C1 segment of cervical spinal cord (tissue), 14 donors: ENCODE measurements at regions not wholly inside any gene's neighbourhood (a gene's known extent, or its start where the extent isn't known, plus 50 kb on each side); places are given as distances from the start of the nearest gene placed in this dataset.

Source experiments
- DNase-seq, 14 donors: peaks; one replicate each; lab custom pipeline; 2025; lab: John Stamatoyannopoulos, UW

DNA sequence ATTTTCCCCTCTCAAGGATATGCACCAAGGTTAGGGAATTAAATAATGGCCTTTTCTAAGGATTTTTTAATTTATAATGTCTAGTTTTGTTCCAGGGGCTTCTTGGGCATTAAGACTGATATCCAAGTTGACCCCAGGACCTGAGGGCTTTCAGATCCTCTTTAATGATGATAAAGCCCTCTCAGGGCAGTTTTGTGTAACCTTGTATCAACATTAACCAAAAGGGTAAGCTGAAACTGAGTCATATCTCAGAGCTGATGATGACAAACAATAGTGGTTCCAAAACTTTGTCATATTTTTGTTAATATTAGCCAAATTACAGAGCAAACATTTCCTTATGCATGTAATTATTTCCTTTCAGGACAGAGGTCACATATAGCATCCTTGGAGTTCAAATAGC lies 309.4 kb upstream of the MAN1A1 start:
- no peak for DNase-seq

DNA sequence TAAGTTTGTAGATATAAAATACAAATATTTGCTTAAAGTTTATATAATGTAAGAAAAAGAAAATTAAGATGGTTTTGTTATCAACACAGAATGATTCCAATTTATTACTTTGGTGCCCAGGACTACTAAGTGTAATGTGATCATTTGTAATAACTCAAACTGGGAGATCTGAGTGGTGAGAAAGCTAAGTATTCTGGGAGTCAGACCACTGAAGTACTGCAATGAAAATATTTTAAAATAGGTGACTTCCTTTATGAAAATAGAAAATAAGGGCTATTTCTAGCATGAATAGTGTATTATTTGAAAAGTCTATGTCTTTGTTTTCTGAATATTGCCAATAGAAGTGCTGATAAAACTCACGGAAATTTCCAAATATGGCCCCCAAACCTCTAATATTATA lies 305.6 kb upstream of the MAN1A1 start:
- no peak for DNase-seq

DNA sequence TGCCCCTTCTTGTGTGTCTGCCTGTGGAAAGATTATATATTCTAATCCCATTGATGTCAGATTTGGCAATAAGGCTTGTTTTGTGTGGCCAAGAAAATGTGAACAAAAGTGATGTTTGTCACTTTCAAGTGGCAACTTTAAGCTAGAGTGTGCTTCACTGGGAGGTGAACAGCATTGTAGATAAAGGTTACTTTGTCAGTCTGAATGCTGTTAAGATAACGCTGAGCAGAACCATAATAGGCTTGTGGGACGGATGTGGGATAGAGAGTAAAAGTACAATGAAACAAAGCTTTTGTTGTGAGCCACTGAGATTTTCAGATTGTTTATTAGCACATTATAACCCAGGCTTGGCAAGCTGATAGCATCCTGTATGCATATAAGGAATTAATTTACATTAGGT lies 303.8 kb upstream of the MAN1A1 start:
- DNase-seq, result no peak

DNA sequence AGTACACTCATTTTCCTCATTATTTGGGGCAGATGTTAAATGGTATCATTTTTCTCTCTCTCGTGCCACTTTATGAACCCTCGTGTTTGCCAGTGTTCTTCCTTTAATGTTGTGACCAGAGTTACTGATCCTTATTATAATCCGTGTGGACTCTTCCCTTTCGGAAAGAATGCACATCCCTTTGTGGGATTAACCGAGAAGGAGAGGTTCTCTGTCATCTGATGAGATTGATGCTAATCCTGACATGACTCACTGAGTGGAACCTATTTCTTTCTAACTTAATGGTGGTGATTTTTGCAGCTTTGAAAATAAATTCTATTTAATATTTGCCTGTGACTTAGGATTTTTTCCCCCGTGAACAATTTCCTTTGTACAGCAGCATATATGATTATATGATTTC lies 300.0 kb upstream of the MAN1A1 start:
- no peak for DNase-seq

DNA sequence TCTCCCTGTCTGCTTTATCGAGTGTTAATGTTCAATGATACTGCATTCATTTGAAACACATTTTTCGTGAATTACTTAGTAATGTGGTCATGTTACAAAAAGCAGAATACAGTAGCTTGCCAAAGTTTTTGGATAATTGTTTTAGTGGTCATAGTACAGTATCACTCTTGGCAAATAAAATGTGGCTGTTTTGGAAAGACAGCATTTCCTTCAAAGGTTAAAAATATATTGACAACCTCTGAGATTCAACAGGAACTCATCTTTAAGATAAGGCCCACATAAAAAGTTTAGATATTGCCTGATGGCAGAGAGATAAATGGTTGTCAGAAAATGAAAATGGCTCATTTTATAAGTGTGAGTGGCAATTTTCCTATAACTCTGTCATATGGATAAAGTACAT lies 297.7 kb upstream of the MAN1A1 start:
- DNase-seq, result no peak

DNA sequence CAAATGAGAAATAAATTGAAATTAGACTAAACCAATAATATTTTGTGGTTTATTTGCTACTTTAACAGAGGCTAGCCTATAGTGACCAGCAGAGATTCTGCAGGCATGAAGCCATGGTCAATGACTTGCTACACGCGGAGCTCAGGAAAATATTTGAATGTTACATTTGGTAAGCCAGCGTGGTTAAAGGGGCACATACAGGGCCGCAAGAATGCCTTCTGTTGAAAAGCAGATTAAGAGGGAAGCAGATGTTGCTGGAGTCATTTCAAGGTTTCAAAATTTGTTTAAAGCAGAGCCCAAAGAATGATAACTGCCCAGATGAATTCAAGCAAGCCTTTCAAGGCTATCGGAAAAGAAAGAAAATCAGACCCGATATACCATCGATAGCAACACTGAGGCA lies 294.3 kb upstream of the MAN1A1 start:
- DNase-seq, result no peak

DNA sequence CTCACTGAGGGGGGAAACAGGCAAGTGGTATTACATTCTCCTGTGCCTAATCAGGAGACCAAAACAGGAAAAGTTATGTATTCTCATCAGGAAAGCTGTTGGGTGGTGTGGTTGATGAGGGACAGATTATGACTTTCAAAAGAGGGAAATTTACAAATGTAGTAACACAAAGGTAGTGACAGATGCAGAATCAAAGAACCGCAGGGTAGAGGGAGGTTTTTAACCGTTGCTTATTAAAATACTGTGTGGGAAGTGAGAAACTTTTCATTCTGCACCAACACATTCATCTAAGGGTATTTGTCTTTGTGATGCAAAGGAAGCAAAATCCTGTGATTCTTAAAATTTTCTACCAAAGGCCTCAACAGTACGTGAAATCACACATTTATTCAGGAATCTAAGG lies 288.2 kb upstream of the MAN1A1 start:
- DNase-seq, result no peak

DNA sequence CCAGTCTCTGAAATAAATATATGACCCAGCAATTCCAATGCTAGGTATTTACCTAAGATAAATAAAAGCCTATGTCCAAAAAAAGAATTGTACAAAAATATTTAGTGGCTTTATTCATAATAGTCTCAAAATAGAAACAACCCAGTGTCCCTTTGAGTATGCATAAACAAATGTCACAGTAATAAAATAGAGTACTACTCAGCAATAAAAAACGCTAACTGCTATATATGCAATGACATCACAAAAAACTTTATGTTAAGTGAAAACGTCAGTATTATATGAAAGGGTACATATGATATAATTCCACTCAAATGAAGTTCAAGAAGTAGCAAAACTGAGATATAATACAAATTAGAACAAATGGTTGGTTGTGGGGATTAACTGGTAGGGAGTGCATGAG lies 286.5 kb upstream of the MAN1A1 start:
- no peak for DNase-seq

DNA sequence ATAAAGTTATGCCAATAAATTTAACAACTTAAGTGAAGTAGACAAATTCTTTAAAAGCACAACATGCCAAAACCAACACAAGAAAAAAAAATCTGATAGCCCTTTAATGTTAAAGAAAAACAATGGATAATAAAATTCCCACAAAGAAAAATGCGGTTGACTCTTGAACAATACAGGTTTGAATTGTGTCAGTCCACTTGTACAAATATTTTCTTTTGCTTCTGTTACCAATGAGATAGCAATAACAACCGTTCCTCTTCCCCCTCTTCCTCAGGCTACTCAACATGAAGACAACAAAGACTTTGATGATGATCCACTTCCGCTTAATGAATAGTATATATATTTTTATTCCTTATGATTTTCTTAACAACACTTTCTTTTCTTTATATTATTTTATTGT lies 283.9 kb upstream of the MAN1A1 start:
- DNase-seq, result no peak

DNA sequence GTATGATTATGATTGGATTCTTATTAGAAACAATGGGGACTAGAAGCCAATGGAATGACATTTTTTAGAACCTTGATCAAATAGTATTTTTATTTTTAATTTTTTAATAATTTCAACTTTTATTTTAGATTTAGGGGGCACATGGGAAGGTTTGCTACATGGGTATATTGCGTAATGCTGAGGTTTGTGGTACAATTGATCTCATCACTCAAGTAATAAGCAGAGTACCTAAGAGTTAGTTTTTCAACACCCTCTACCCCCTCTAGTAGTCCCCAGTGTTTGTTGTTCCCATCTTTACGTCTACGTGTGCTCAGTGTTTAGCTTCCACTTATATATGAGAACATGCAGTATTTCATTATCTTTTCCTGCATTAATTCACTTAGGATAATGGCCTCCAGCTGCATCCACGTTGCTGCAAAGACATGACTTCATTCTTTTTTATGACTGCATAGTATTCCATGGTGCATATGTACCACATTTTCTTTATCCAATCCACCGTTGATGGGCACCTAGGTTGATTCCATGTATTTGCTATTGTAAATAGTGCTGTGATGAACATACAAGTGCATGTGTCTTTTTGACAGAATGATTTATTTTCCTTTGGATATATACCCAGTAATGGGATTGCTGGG lies 281.1 kb upstream of the MAN1A1 start:
- DNase-seq, result no peak

DNA sequence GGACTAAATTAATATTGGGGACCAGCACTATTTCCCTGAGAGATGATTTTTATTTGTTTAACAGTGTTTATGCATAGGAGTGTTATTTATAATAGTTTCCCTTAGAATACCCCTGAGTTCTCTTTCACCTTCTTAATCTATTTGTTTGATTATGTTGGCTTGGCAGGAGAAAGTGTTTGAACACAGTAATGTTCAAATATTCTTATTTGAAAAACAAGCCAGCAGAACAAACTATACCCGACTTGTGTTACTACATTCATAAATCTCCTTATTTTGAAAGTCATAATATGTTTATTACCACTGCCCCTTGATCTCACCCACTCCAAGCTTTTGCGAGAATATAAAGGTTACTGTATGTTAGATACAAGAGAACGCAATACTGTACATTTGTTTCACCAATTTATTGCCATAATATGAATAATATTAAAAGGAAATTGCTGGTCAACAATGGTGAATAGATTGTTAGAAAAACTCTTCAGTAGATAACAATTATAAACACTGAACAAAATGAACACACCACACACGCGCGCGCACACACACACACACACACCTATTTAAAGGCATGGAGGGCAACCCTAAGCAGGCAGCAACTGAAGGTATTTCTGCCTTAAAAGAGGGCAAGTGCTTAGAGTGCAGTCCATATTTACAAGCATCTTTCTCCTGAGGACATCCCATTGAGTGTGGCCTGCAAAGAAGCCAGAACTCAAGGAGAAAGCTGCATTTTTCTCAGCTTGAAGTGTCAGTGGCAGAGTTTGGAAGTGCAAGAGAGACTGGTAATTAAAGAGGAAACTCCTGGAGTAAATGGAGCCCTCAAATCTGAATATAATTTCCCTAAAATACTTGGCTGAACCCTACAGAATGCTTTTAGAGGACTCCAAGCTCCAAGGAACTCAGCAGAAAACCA lies 279.4 kb upstream of the MAN1A1 start:
- no peak for DNase-seq

DNA sequence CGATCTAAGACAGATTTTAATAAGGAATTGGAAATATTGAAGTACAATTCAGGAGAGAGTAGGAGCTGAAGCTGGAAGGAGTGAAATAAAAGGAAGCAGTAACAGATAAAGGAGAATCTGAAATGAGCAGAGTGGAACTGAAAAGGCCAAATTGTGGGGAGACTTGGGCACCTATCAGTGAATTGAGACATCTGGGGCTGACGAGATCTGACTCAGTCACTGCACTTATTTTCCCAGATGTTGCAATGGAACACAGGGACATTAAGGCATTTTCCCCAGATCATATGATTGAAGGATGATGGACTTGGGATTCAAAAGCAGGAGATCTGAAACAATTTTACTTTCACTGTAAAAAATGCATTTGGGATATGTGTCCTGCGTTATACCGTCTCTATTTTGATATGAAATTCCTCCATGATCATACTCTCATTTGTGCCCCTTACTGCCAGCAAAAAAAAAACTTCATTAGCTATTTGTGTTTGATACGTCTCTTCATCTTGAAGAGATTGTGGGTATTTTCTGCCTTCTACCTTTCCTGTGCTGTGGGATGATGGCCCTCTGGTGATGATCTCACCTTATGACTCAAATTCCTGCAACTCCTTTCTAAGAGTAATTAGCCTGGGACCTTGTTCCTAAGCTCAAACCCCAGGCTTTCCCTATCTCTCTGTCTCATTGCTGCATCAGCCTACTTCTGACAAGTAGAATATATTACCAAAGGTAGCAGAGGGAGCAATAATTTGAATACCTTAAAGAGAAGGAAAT lies 278.5 kb upstream of the MAN1A1 start:
- DNase-seq, result no peak

DNA sequence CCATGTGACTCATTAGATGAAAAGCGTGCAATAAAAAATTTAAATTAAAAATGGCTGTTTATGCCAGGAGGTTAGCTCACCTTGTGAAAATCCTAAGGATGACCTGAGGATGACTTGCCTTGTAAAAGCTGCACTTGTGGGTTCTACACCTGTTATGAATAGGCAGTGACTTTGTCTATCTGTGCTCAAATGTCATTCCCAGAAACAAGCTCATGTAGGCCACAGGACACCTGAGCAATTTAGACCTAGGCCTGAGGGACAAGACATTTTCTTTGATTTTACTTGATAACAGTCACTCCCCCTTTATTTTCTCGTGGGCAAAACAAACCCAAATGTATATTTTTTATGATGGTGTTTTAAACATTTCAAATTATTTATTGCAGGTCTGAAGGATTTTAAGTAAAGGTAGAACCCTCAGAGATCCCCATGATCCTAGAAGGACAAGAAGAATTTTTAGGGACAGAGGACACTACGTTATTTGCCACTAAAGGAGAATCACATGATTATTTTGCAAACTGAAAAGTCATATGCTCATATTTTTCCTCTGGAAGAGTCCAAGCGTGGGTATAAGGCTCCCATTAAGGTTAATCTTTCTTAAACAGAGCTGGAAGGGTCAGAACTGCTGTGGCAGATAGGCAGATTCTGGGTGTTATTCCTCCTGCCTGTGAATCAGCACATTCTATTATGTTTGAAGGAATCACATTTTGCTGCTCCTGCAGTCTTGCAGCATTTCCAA lies 277.5 kb upstream of the MAN1A1 start:
- DNase-seq, result no peak

DNA sequence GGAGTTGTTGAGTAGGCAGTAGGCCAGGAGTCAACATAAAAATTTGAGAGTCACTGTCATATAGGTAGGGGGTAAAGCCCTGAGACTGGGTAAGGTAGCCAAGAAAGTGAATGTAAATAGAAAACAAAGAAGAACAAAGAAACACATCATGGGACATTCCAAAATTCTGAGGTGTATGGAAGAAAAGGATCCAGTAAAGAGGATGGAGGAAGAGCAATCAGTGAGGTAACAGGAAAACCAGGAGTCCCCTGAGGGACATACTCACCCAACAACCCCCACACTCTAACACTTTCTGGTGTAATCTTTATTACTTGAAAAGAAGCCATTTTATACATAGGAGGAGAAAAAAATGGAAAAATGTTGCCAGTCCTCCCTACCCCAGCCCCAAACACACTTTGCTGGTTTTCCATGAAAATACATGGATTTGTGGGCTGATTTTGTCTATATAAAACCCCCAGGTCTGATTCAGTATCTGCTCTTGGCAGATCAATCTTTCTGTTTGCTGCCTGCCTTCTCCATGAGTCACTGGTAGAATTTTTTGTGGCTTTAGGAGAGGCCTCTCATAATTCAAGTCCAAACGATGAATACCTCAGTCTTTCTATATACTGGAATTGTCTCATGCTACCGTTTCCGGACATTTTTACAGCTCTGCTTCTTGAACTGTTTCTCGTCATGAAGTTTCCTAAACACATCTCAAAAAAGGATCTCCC lies 271.4 kb upstream of the MAN1A1 start:
- DNase-seq, result no peak

DNA sequence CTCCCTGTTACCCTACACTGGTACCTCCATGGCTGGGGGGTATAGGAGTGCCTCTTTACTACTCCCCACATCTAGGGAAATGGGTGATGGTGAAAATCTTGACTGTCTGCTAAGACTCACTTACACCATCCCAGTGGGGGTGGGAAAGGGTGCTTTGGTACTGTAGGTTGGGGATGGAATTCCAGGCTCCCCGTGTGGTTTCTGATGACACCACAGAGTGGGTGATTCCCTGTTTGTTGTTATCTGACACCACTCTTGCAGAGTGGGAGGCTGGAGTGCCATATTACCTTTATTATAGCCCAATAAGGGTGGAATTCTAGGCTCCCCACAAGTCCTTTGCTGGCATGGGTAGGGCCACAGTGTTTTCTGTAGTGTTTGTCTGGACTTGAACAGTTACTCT lies 264.6 kb upstream of the MAN1A1 start:
- no peak for DNase-seq

DNA sequence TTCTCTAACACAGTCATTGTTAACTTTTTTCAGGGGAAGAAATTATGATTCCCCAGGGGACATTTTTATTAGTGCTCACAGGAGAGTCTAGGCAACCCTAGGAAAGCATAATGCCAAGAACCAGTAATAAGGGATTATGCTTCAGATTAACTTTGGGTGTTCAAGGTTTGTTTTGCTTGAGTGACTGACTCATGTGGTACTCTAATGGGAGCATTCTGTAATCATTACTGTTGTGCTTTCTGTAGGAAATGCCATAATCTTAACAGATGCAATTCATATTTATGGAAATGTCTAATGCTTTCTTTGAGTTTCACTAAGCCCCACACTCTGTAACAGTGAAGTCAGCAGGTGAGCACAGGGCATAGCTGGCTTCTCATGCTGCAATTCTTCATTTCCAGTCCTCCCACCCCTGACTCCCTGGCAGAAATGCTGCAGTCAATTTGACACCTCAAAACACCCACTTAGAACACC lies 263.4 kb upstream of the MAN1A1 start:
- DNase-seq, result no peak

DNA sequence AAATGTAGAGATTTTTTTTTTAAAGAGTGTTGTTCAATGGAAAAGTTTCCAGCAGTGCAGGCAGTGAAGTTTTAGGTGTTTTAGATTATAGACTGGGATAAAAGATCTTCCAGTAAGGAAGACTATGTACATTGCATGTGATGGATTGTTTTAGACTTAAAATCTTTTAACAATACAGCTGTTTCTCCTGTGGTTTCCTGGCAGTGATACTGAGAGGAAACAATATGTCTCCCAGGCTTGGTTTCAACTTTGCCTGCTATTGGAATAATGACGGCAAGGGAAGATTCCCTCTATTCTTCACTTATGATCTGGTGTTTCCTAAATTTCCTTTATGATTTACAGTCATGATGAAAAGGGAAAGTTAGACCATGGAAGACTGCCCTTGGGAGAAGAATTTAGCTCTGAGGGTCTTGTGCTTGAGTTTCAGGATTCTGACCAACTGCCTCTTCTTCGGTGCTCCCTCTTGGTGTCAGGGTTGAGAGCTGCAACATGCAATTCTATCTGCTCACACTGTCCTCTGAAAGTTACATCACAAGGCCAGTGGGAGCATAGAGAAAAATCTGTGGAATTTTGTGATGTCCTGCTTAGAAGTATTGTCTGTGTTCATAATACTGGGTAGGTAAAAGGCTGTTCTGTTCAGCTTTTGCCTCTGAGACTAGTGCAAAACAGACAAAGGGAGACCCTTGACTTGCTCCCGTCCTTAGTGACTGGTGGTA lies 262.8 kb upstream of the MAN1A1 start:
- DNase-seq, result no peak

DNA sequence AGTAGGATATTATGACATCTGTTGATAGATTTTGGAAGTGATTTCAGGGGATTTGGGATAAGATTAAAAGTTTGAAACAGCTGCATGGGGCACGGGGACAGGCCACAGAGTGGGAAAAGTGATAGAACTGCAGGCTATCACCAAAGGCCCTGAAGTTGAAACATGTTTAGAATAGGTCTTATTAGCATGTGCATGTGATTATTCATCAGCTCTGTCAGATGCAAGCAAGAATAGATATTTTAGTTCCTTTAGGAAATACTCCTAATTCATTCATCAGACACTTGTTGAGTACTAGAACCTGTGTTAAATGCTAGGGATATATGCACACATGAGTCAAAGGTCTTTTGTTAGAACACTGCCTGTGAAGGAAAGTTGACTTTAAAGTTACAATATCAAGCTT lies 261.2 kb upstream of the MAN1A1 start:
- DNase-seq, result no peak

DNA sequence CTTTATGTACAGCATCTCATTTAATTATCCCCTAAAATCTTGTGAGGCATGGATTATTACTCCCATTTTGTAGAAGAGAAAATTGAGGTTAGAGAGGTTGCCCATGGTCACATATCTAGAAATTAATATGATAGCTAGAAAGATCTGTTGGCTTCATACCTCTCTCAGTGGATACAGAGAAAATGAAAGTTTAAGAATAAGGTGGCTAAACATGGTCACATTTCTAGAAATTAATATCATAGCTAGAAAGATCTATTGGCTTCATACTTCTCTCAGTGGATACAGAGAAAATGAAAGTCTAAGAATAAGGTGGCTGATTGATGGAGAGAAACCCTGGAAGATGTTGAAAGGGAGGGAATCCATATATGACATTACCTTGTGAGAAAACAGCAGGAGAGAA lies 260.7 kb upstream of the MAN1A1 start:
- DNase-seq, result no peak

DNA sequence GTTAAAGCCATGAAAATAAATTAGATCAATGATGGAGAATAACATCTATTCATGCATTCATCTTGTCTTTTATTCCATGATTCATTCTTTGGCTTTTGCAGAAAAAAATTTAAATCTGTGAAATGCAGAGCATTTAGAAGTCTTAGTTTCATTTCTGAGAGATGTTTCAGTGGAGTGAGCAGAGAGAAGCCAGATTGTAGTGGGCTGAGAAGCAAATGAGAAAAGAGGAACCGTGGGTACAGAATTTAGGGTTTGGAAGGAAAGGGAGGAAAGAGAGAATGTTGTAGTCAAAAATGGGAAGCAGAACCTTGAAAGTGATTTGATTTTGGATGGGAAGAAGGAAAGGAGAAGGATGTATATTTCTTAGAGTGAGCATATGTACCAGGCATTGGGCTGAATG lies 260.3 kb upstream of the MAN1A1 start:
- no peak for DNase-seq

DNA sequence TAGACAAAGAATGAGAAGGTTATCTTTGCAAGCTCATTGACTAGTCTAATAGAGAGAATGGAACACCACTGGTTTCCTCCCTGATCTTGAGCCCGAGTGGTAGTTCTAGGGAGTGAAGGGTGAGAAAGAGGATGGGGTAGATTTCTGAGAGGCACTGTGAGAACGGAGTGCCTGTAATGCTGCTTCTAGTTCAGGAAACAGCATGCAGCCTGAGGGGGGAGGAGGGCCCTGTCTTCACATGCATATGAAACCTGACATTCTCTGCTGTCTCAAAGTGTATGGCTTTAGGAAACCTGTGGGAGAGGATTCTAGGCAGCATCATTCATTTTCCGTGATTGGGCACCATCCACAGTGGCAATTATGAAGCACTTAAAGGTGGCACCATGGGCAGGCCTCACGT lies 259.4 kb upstream of the MAN1A1 start:
- no peak for DNase-seq
